ENCODE measurements at regions not wholly inside any gene's neighbourhood (a gene's known extent, or its start where the extent isn't known, plus 50 kb on each side); places are given as distances from the start of the nearest gene placed in this dataset.
"Not testable (repeated sequence)": the region's sequence is repeated elsewhere in the genome, so short reads cannot be mapped to it uniquely, and the experiment has no call there.

DNA sequence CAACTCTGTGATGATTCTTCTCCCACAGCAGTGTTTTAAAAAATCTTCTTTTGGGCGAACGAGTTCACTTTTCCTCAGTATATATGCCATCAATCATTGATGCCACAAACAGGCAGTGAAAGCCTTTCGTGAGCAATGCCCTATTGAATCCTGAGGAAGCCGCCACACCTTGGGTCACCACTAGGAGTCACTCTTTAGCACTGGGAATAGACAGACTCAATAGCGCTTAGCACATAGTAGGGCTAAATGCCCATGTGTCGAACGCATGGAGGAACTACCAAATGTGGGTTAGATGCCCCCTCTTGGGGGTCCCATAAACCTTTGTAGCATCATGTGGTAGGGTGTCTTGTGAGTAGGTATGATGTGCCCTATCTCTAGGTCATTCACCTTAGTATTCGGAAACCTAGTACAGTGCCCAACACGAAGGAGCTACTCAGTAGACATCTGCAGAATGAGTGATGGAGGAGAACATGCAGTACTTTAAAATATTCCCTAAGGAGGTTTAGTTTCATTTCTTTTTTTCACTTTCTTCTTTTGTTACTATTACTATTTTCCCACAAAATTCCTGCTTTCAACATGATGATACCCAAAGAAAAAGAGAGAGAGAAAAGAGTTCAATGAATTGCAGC lies 603.7 kb downstream of the BNC2 start:
- FAIRE-seq (no peak), DNase-seq (ENCODE audit: low spot score in 2 of 2) (no peak)

DNA sequence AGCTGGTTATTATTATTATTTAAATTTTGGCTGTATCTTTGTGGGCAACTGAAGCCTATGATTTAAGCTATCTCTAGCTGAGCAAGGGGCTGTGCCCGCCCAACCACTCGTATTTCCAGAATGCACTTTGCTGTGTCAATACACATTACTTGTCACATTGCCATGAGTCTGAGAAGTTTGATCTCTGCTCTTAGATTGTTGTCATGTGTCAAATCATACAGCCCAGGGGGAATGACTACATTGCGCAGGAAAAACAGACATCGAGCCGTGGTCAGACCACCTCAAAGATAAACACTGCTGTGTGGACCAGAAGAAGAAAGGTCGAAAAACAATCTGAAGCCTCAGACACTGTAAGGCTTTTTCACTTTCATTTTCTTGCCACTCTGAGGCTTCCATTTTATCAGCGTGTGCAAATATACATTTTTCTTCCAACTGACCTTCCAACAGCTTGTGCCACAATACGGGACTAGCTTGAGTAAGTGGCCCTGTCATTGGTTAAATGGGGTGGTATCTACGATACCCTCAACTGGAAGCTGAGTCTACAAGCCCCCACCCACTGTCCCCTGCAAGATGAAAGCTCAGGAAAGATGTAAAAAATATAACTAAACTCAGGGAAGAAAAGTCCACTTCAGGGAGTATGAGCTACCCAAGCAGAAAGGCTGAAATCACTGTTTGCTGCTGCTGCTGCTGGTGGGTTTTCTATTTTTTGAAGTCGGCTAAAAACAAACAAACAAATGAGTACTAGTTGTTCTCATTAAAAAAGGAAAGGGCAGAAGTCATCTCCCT lies 603.0 kb downstream of the BNC2 start:
- FAIRE-seq (no peak), DNase-seq (ENCODE audit: low spot score in 2 of 2) (no peak)

DNA sequence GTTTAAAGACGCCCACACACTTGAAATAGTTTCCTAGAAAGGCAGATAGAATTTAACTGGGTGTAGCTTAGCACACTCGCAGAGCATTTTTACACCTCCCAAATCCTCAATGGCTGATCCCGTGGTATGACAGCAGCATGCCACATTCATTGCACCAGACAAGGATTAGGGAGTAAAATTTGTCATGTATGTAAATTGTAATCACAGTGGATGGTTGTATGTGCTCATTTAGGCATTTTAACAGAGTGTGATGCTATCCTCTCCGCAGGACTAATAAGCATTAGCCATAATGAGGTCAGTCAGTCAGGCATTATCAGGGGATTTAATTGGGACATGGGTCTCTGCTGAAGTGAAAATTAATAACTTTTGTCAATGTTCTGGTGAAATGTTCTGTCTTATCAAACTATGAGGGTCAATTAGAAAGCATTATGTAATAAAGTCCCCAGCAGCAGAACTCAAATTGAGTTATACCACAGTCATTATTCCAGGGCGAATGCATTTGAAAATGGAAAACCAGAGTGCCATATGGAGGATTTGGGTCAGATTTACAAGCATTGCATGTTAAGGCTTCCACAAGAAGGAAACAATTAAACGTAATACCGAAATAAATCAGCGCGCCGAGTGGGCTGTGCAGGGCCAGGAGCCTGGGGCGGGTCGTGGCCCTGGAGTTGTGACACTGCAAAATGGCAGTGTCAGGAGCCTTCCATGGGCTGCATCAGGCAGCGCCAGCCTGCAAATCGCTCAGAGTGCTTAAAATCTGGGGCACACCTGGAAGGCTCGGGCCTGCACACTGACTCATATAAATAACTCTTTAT lies 602.2 kb downstream of the BNC2 start:
- DNase-seq (ENCODE audit: low spot score in 2 of 2) (peak in 1 of 2 donors; percentile 17), FAIRE-seq (no peak)

DNA sequence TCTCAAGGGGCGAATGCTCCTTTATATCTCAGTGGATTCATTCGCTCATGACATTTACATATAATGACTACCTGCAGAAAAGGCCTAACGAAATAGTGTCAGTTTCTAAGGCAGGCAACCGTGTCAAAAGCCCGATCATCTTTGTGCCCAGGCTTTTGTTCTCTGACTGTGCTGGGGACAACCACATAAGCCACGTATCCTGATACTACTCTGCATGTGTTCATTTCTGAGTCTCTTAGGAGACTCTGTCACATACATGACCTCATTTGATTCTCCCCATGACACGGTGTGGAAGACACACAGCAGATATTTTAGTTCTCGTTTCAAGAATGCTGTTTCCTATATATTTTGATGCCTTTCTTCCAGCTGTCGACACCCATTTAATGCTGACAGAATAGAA lies 598.5 kb downstream of the BNC2 start:
- DNase-seq (ENCODE audit: low spot score in 2 of 2) (no peak), FAIRE-seq (no peak)

DNA sequence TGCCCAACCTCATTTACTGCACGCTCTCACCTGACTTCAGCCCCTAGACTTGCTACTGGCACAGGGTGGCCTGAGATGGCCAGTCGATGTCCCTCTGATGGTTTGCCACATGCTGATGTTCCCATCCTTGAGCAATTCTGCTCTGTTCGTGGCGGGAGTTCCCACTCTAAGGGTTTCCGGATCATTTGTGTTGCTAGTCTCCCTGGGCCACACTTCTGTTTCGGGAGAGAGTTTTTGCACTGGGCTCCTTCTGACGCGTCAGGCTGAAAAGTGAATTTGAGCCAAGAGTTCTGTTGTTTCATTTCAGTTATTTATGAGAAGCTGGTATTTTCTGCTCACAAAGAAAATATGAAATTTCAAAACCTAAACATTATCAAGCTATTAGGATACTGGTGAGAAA lies 597.7 kb downstream of the BNC2 start:
- DNase-seq (ENCODE audit: low spot score in 2 of 2) (no peak), FAIRE-seq (no peak)

DNA sequence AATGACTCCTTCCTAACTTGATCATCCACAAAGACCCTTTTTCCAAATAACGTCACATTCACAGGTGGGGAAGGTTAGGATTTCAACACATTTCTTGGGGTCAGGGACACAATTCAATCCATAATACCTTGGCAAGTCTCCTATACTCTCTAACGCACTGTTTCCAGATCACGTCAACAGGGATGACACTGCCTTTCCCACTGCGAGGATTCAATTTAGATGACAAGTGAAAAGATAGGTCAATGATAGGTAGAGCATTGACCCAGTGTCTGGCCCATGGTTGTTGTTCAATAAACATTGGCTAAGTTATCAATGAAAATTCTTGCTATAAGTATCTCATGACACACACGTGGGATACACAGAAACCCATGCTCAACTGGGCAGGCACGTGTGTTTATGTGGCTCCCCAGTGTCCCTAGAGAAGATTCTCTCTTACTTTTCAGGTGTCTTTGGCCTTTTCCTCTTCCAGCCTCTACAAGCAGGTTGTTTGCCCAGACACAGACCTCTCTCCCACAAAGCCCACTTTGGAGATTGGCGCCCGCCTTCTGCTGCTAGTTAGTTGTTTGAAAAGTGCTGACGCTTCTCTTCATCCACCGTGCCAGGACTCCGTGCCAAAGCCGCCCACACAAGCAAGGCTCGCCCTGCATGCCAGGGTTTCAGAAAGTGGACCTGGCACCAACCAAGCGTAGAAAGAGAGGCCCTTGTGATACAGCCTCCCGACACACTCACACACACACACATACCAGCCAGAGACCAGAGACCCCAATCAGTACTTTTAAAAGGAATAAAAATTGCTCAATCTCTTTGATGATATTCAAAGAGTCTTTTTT lies 594.5 kb downstream of the BNC2 start:
- DNase-seq (ENCODE audit: low spot score in 2 of 2) (peak in 1 of 2 donors; percentile 27), FAIRE-seq (no peak)

DNA sequence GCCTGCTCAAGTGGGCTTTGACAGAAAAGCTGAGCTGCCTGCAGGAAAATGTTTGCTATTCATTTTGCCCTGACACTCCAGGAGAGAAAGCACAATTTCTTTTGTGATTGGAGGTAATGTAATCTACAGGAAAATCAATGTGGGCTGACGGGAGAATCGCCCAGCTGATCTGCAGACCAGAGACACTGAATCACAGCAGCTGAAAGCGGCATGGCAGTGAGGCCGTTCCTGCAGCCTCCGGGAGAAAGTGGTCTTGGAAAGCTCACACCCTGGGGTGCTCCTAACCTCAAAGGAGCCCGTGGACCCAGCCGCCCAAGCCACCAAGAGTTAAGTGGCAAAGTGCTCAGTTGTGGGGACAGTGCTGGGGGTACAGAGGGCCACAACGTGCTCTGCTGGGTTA lies 593.6 kb downstream of the BNC2 start:
- FAIRE-seq = no peak
- no peak for DNase-seq (ENCODE audit: low spot score in 2 of 2)

DNA sequence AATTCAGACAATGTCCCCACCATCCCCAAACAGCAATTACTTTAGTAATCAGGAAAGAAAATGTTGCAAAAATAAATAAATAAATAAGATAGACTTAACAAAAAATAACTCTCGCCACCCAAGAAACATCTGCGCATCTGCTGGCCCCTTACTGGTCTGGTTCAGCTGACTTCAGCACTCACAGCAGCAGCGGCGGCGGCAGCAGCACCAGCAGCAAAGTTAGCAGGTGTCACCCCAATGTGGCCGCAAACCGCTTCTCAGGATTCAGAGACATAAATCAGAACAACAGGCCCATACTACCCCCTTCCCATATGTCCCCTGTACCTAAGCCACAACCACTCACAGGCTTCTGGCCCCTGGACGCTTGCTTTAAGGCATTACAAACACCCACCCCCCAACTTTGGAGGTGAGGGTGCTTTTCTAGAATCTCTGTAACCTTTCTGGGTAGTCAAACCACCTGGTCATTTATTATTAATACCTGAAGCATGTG lies 593.0 kb downstream of the BNC2 start:
- DNase-seq (ENCODE audit: low spot score in 2 of 2) = no peak
- no peak for FAIRE-seq

DNA sequence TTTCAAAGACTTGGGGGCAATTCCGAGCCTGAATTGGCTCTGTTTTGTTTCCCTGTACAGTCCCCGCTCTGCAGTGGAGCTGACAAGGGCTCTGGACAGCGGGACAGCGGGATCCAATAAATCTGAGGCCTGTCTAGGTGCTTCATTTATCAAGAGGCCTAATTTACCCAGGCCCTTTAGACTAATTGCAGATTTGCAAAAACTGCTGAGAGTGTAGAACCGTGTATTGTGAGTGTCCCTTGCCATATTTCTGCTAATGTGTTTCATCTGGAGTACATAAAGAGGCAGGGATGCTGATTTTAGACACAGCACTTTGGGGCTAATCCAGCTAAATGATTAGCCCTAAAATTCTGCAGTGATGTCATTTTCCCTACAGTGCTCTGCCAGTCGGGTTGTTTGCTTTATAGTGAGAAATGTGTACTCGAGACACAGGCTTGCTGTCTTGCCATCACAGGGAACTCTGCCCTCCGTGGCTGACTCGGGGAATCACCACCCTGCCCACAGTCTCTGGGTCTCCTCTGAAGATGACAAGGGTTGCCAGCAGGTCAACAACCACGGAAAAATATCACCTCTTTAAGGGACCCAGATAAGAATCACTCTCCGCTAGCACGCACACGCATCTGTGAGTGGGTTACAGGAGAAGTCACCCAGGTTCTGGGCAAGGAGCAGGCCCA lies 592.0 kb downstream of the BNC2 start:
- FAIRE-seq (no peak), DNase-seq (ENCODE audit: low spot score in 2 of 2) (no peak)

DNA sequence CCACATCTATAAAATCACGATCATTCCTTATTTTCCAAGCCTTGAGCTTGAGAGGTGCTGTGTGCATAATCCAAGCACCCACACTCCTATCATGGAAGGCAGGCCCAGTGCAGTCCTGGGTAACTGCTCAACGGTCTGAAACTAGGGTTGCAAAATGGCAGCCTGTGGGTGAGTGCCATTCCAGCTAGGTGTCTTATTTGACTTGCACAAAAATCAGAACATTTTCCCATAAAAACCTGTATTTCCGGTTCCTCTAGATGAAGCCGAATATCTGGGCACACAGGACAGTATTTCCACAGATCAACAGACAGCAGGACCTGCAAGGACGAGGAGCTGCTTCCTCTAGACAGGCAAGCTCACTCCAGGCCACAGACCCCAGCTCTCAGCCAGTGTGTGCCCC lies 588.8 kb downstream of the BNC2 start:
- DNase-seq (ENCODE audit: low spot score in 2 of 2) (no peak), FAIRE-seq (no peak)

DNA sequence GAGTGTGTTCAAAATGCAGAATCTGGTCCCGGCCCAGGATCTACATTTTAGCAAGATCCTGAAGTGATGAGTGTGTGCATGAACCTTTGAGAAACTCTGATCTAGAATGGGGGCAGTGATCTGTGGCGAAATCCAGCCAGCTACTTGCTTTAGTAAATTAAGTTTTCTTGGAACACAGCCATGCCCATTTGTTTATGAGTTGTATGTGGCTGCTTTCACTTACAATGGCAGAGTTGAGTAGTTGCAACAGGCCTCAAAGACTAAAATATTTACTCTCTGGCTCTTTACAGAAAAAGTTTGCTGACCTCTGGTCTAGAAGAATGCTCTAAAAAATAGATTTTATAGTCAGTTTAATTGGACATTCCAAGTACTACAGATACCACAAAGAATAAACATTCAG lies 588.3 kb downstream of the BNC2 start:
- FAIRE-seq (no peak), DNase-seq (ENCODE audit: low spot score in 2 of 2) (no peak)

DNA sequence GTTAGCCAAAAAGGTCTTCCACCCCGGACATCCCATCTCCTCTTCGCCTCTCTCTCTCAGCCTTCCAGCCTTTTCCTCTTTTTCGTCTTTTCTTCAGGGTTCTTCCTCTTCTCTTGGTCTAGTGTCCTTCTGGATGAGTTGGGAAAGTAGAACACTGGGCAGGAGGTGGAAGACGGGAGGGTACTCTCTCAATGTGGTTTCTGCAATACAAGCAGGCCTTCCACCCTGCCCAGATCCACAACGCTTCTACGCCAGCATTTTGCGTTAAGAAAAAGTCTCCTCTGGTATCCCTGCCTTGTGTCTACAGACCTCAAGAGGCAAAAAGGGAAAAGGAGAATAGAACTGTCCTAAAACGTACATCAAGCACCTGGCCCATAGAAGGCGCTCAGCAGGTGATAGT lies 587.8 kb downstream of the BNC2 start:
- DNase-seq (ENCODE audit: low spot score in 2 of 2) (no peak), FAIRE-seq (no peak)

DNA sequence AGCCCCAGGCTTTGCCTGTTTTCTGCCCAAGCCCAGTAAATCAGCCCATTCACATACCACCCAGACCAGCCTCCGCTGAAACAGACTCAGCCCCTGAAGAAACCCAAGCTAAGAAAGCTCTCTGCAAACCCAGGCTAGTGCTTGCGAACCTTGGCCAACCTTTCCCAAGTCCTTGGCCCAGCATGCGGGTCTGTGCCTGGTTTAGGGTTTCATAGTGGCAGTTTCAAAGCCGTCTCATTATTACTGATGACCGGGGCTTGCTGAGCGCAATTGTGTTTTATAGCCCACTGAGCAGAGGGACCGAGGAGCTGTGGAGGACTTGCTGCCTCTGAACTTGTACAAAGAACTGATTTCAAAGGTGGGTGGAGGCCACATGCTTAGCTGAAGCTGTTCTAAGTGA lies 584.3 kb downstream of the BNC2 start:
- FAIRE-seq = no peak
- DNase-seq (ENCODE audit: low spot score in 2 of 2) = no peak

DNA sequence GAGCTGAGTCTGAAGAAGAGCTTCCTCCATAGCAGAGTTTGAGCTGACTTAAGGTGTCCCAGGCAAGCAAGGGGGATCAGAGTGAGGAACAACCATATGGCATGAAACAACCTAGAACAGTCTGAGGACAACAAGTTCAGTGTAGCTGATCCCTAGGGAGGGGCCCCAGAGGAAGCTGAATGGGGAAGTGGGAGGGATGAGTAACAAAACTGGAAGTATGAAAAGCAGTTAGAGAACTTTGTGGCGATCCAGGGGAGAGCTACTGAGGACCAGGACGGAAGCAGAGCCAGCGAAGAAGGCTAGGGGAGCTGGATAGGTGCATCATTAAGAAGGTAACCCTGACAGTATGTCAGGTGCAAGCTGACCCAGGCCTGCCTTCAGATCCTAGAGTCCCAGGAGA lies 580.8 kb downstream of the BNC2 start:
- no peak for FAIRE-seq
- no peak for DNase-seq (ENCODE audit: low spot score in 2 of 2)

DNA sequence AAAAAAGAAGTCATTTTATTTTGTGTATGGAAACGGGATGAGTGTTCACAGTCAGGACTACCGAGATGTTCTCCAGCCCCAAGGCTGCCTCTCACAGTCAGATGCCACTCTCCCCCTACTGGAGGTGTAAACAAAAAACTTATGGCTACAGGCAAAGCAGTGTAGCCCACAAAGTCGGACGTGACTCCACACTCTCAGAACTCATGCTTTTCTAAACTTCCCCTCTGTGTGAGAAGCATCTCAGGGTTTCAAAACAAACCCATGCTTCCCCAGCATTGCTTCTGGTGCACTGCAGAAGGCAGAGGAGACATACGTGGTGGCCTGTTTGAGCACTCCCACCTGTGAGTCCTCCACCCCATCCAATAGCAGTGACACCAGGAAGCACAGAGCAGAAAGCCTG lies 580.3 kb downstream of the BNC2 start:
- DNase-seq (ENCODE audit: low spot score in 2 of 2) = no peak
- no peak for FAIRE-seq

DNA sequence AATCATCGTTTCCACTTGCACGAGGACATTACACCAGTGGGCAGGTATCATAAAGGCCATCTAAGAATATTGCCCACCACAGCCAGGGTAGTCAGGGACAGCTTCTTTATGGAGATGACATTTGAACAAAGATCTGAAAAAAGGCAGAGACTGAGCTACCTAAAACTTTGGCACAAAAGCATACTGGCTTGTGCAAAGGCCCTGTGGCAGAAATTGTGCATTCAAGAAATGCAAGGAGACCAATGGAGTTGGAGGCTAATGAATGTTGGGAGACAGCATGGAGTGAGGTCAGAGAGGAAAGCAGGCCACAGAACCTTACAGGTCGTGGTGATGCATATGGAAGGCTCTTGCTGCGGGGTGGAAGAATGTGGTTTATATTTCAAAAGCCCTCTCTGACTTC lies 578.5 kb downstream of the BNC2 start:
- no peak for FAIRE-seq
- no peak for DNase-seq (ENCODE audit: low spot score in 2 of 2)

DNA sequence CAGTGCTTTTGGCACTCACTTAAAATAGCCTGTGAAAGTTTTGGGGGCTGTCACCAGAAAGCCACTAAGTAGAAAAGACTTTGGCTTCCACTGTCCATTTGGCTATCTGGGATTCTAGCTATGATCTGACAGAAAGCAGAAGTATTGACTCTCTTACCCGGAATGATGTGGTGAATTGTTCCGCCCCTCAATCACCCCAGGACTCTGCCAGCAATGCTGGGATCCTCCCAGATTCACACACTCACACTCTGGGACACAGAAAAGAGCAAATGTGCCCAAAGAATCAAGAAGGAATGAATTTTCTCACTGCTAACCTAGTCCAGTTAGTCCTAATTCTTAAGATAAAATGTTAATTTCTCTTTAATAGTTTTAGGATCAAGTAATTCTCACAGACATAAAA lies 576.9 kb downstream of the BNC2 start:
- FAIRE-seq (no peak), DNase-seq (ENCODE audit: low spot score in 2 of 2) (no peak)

DNA sequence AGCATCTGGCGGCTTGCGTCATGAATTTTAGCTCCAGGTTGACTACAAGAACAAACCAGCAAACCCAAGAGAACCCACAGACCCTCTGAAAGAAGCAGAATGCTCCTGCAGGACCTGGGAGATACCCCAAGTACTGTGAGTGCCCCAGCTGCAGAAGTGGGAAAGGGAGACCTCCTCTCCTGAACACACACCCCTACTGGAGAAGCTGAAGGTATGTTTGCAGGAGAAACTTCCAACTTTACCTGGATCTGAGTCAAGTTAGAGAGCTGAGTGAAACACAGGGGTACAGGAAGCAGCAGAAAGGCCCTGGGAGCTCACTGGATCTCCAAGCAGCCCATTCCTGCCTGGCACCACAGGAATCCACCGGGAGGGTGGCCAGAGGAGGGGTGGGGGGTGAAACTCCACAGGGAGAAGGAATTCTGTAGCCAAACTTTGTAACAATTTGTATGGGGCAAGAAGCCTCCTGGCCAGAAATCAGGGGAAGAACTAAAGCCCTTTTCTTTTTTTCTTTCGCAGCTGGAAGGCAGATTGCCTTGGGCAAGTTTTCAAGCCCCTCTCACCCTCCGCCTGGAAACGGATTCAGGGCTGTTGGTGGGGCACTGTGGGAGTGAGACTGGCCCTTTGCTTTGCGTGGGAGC lies 576.2 kb downstream of the BNC2 start:
- FAIRE-seq (no peak), DNase-seq (ENCODE audit: low spot score in 2 of 2) (no peak)

DNA sequence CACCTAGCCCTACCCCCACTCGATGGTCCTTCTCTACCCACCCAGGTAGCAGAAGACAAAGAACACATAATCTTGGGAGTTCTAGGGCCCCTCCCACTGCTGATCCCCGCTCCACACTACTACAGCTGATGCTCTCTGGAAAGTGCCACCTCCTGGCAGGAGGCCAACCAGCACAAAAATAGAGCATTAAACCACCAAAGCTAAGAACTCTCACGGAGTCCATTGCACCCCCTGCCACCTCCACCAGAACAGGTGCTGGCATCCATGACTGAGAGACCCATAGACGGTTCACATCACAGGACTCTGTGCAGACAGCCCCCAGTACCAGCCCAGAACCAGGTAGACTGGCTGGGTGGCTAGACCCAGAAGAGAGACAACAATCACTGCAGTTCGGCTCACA lies 575.5 kb downstream of the BNC2 start:
- FAIRE-seq; DNase-seq (ENCODE audit: low spot score in 2 of 2): not testable (repeated sequence)

Data from frontal cortex (tissue), 3 donors.